ENCODE measurements at regions not wholly inside any gene's neighbourhood (a gene's known extent, or its start where the extent isn't known, plus 50 kb on each side); places are given as distances from the start of the nearest gene placed in this dataset.

DNA sequence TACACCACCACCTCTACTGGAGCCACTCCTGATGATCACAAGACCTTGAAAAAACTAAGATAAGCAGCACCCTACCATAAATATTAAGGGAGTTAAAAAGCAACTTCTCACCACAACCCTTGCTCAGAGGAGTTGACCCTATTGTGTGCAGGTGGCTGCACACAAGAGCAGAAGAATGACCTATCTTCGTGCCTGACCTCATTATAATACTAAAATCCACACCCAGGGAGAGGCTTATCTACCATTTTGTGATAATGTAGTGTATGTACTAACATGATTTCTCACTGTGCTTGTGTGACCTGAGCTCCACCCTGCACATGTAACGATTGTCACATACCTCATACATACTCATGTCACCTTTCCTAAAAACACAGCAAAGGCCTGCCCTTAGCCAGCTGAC lies 205.0 kb upstream of the MBL2 start:
- TF ChIP-seq, protein P1, sequence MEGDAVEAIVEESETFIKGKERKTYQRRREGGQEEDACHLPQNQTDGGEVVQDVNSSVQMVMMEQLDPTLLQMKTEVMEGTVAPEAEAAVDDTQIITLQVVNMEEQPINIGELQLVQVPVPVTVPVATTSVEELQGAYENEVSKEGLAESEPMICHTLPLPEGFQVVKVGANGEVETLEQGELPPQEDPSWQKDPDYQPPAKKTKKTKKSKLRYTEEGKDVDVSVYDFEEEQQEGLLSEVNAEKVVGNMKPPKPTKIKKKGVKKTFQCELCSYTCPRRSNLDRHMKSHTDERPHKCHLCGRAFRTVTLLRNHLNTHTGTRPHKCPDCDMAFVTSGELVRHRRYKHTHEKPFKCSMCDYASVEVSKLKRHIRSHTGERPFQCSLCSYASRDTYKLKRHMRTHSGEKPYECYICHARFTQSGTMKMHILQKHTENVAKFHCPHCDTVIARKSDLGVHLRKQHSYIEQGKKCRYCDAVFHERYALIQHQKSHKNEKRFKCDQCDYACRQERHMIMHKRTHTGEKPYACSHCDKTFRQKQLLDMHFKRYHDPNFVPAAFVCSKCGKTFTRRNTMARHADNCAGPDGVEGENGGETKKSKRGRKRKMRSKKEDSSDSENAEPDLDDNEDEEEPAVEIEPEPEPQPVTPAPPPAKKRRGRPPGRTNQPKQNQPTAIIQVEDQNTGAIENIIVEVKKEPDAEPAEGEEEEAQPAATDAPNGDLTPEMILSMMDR (IDR thresholded peaks at IDR 0.05), result no peak
- TF ChIP-seq POLR2A (IDR thresholded peaks at IDR 0.05), result no peak

Measured in thyroid gland (tissue), 4 donors.